GM12891 (cell line): ENCODE measurements at regions not wholly inside any gene's neighbourhood (a gene's known extent, or its start where the extent isn't known, plus 50 kb on each side); places are given as distances from the start of the nearest gene placed in this dataset.

Experiments used
- DNase-seq: peaks from one replicate; pipeline ENCODE4 v3.0.0; 2011; ENCODE audit warnings: low spot score; ENCODE audit not compliant: insufficient read length
- FAIRE-seq: peaks from 2 replicates; lab custom pipeline; 2011; peaks lifted over from hg19 to GRCh38; lab: Jason Lieb, UNC
- PAX5 ChIP-seq: IDR thresholded peaks from 2 replicates; pipeline ENCODE4 v1.6.1; 2011; ENCODE audit warnings: low read length, moderate library complexity, mild to moderate bottlenecking; ENCODE audit not compliant: insufficient read depth, severe bottlenecking
- POLR2A ChIP-seq: IDR thresholded peaks from 2 replicates; pipeline ENCODE4 v1.6.1; 2011; ENCODE audit warnings: low read depth, low read length, control low read depth
- POLR2AphosphoS5 ChIP-seq: IDR thresholded peaks from 2 replicates; pipeline ENCODE4 v1.6.1; 2011; ENCODE audit warnings: low read depth, low read length, control low read depth
- POU2F2 ChIP-seq: IDR thresholded peaks from 2 replicates; pipeline ENCODE4 v1.6.1; 2011; ENCODE audit warnings: low read depth, mild to moderate bottlenecking, control low read depth, low read length, moderate library complexity
- SPI1 ChIP-seq: IDR thresholded peaks from 2 replicates; pipeline ENCODE4 v1.6.1; 2011; ENCODE audit warnings: low read depth, low read length, control low read depth
- TAF1 ChIP-seq: IDR thresholded peaks from 2 replicates; pipeline ENCODE4 v1.6.1; 2011; ENCODE audit warnings: low read depth, low read length, control low read depth

DNA sequence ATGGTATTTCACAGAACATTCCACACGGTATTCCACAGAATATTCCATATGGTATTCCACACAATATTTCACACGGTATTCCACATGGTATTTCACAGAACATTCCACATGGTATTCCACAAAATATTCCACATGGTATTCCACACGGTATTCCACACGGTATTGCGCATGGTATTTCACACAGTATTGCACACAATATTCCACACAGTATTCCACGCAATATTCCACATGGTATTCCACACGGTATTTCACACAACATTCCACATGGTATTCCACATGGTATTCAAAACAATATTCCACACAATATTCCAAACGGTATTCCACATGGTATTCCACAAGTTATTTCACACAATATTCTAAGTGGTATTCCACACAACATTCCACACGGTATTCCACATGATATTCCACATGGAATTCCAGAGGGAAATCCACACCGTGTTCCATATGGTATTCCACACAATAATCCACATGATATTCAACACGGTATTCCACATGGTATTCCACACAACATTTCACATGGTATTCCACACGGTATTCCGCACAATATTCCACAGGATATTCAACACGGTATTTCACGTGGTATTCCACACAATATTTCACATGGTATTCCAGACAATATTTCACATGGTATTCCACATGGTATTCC is 136.7 kb upstream of the CHST15 start:
- DNase-seq (no peak), FAIRE-seq (no peak)
- TF ChIP-seq POLR2AphosphoS5 = no peak
- no peak for TF ChIP-seq PAX5
- TF ChIP-seq TAF1 = no peak
- no peak for TF ChIP-seq POLR2A
- TF ChIP-seq POU2F2 = no peak
- no peak for TF ChIP-seq SPI1

GRCh38 chr10:124229201-124229988 is 136.0 kb upstream of the CHST15 start:
- TF ChIP-seq POLR2A = no peak
- TF ChIP-seq SPI1 = no peak
- TF ChIP-seq TAF1 = no peak
- no peak for TF ChIP-seq POLR2AphosphoS5
- no peak for TF ChIP-seq POU2F2
- FAIRE-seq (no peak), DNase-seq (no peak)

DNA sequence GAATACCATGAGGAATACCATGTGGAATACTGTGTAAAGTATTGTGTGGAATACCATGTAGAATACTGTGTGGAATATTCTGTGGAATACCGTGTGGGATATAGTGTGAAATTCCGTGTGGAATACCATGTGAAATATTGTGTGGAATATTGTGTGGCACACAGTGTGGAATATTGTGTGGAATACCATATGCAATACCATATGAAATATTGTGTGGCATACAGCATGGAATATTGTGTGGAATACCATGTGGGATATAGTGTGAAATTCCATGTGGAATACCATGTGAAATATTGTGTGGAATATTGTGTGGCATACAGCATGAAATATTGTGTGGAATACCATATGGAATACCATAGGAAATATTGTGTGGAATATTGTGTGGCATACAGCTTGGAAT is 135.1 kb upstream of the CHST15 start:
- no peak for FAIRE-seq
- no peak for DNase-seq

DNA sequence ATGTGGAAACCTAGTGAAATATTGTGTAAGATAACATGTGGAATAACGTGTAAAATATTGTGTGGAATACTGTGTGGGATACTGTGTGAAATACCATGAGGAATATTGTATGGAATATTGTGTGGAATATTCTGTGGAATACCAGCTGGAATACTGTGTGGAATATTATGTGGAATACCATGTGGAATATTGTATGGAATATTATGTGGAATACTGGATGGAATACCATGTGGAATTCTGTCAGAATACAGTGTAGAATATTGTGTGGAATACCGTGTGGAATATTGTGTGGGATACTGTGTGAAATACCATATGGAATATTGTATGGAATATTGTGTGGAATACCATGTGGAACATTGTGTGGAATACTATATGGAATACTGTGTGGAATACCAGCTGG is 134.6 kb upstream of the CHST15 start:
- FAIRE-seq (no peak), DNase-seq (no peak)
- TF ChIP-seq PAX5 = no peak
- TF ChIP-seq POU2F2 = no peak
- no peak for TF ChIP-seq POLR2AphosphoS5
- TF ChIP-seq POLR2A = no peak
- TF ChIP-seq SPI1 = no peak
- no peak for TF ChIP-seq TAF1

More for the DNA sequence above, 135.1 kb upstream of the CHST15 start:
- TF ChIP-seq POU2F2 = no peak
- no peak for TF ChIP-seq PAX5
- TF ChIP-seq SPI1 = no peak
- TF ChIP-seq POLR2A = no peak
- no peak for TF ChIP-seq POLR2AphosphoS5
- no peak for TF ChIP-seq TAF1

GRCh38 chr10:124227055-124227975 is 133.9 kb upstream of the CHST15 start:
- TF ChIP-seq PAX5 = no peak
- no peak for TF ChIP-seq TAF1
- no peak for TF ChIP-seq POU2F2
- TF ChIP-seq SPI1 = no peak
- no peak for TF ChIP-seq POLR2AphosphoS5
- TF ChIP-seq POLR2A = no peak
- FAIRE-seq = no peak
- DNase-seq = no peak

DNA sequence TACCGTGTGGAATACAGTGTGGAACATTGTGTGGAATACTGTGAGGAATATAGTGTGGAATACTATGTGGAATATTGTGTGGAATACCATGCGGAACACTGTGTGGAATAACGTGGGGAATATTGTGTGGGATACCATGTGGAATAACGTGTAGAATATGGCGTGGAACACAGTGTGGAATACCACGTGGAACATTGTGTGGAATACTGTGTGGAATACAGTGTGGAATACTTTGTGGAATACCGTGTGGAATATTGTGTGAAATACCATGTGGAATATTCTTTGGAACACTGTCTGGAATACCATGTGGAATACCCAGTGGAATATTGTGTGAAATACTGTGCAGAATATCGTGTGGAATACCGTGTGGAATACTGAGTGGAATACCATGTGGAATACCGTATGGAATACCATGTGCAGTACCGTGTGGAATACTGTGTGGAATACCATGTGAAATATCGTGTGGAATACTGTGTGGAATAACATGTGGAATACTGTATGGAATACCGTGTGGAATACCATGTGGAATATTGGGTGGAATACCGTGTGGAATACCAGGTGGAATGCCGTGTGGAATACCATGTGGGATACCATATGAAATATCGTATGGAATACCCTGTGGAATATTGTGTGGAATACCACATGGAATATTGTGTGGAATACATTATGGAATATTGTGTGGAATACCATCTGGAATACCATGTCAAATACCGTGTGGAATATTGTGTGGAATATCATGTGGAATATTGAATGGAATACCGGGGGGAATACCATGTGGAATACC is 133.1 kb upstream of the CHST15 start:
- DNase-seq (no peak), FAIRE-seq (no peak)
- TF ChIP-seq POLR2AphosphoS5 = no peak
- TF ChIP-seq POU2F2 = no peak
- no peak for TF ChIP-seq TAF1
- no peak for TF ChIP-seq PAX5
- no peak for TF ChIP-seq SPI1
- no peak for TF ChIP-seq POLR2A

DNA sequence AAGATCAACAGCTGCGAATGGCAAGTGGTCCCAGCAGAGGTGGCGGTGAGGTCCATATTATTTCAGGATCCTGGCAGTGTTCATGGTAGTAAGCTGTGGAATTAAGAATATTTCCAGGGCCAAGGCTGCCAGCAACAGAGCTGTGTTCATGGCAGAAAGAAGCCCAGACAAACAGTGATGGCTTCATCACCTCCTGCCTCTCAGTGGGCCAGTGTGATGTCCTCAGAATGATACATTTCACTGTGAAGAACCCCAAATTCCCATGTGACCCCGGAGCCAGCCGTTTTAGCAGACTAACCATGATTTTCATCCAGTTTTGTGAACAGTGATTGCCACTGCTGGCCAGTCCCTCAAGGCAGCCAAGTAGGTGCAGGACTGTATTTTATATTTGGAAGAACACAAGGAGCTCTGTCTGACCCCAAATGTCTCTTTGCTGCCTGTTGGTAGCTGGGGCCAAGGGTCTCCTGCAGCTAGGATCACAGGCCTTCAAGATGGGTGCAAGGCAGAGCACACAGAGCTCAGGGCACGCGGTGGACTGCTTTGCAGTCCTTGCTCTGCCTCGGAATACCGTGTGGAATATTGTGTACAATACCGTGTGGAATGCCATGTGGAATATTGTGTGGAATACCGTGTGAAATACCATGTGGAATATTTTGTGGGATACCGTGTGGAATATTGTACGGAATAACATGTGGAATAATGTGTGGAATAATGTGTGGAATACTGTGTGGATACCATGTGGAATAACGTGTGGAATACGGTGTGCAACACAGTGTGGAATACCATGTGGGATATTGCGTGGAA is 132.3 kb upstream of the CHST15 start:
- FAIRE-seq = no peak
- no peak for TF ChIP-seq POLR2AphosphoS5
- TF ChIP-seq POLR2A = no peak
- TF ChIP-seq PAX5 = no peak
- no peak for DNase-seq

DNA sequence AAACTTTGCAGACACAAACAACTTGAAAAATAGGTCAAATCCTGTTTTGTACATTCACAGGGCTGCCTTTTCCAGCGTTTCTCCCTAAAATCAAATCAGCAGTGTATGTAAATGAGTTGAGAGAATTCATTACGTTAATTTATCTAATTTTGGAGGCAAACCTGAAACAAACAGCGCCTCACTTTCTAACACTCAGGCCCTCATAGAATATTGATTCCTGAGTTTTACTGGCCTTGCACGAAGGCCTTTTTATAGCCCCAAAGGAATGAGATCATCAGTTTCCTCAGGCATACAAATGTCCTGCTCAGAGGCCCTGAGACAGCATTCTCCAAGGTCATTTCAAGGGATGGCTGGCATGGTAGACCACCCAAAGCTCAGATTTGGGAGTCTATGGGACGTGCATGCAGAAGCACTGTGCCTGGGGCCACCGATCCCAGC is 131.7 kb upstream of the CHST15 start:
- TF ChIP-seq PAX5 (no peak), POU2F2 (no peak), TAF1 (no peak), POLR2AphosphoS5 (no peak), POLR2A (no peak), SPI1 (no peak)
- FAIRE-seq = no peak
- DNase-seq = no peak
